Ovary (tissue), 3 donors: ENCODE measurements at regions not wholly inside any gene's neighbourhood (a gene's known extent, or its start where the extent isn't known, plus 50 kb on each side); places are given as distances from the start of the nearest gene placed in this dataset.

Experiments
- EP300 ChIP-seq: sonication (generic); formaldehyde crosslinking; IDR thresholded peaks from one replicate; pipeline ENCODE4 v1.6.1; 2017; ENCODE audit warnings: antibody characterized with exemption
- POLR2A ChIP-seq: fragments of 450-650 bp; IDR thresholded peaks from one replicate; pipeline ENCODE4 v1.6.1; 2017; ENCODE audit warnings: antibody characterized with exemption, mild to moderate bottlenecking, moderate library complexity
- TF ChIP-seq, protein P1 (sequence below), 3 donors: fragments of 450-650 bp in 2 of 3; fragments of 200-600 bp in 1 of 3; IDR thresholded peaks; one replicate each; pipeline versions ENCODE4 v1.5.1 to v1.8.0; 2016 to 2022; ENCODE audit warnings: antibody characterized with exemption in 3 of 3, mild to moderate bottlenecking in 1 of 3
- donor health status: DM: no; HTN: no; CAD: no.

DNA sequence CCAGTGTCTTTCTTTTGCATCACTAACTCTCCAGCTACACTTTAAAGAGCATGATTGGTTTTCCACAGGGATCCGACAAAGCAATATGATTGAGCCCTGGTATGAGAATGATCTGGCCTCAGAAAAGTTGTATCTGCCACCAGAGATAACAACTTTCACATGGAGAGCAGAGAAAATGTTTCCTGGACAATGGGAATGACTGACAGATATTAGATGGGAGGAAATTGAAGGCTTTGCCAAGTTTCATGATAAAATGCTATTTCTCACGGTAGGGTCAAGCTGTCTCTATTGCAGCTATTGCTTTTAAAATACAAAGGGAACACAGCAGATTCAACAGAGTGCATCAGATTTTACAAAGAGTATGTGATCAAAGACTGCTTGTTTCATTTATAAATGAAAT lies 56.4 kb upstream of the GLIS3 start:
- TF ChIP-seq, protein P1, sequence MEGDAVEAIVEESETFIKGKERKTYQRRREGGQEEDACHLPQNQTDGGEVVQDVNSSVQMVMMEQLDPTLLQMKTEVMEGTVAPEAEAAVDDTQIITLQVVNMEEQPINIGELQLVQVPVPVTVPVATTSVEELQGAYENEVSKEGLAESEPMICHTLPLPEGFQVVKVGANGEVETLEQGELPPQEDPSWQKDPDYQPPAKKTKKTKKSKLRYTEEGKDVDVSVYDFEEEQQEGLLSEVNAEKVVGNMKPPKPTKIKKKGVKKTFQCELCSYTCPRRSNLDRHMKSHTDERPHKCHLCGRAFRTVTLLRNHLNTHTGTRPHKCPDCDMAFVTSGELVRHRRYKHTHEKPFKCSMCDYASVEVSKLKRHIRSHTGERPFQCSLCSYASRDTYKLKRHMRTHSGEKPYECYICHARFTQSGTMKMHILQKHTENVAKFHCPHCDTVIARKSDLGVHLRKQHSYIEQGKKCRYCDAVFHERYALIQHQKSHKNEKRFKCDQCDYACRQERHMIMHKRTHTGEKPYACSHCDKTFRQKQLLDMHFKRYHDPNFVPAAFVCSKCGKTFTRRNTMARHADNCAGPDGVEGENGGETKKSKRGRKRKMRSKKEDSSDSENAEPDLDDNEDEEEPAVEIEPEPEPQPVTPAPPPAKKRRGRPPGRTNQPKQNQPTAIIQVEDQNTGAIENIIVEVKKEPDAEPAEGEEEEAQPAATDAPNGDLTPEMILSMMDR (IDR thresholded peaks at IDR 0.05), result no peak
- TF ChIP-seq POLR2A (no peak), EP300 (no peak)
